Suprapubic skin (tissue), 3 donors: ENCODE measurements at regions not wholly inside any gene's neighbourhood (a gene's known extent, or its start where the extent isn't known, plus 50 kb on each side); places are given as distances from the start of the nearest gene placed in this dataset.

Experiments
- EP300 ChIP-seq: sonication (generic); formaldehyde crosslinking; IDR thresholded peaks from one replicate; pipeline ENCODE4 v1.6.1; 2017; ENCODE audit warnings: antibody characterized with exemption
- POLR2A ChIP-seq, 2 donors: fragments of 450-650 bp; IDR thresholded peaks; one replicate each; pipeline ENCODE4 v1.6.1; 2017; ENCODE audit warnings: antibody characterized with exemption in 2 of 2, mild to moderate bottlenecking in 2 of 2, moderate library complexity in 2 of 2
- TF ChIP-seq, protein P1 (sequence below), 2 donors: fragments of 200-600 bp in 1 of 2; fragments of 450-650 bp in 1 of 2; sonication (generic) in 1 of 2; IDR thresholded peaks; one replicate each; pipeline ENCODE4 v1.5.1; 2016 to 2019; ENCODE audit warnings: antibody characterized with exemption in 2 of 2, mild to moderate bottlenecking in 1 of 2, moderate library complexity in 1 of 2

DNA sequence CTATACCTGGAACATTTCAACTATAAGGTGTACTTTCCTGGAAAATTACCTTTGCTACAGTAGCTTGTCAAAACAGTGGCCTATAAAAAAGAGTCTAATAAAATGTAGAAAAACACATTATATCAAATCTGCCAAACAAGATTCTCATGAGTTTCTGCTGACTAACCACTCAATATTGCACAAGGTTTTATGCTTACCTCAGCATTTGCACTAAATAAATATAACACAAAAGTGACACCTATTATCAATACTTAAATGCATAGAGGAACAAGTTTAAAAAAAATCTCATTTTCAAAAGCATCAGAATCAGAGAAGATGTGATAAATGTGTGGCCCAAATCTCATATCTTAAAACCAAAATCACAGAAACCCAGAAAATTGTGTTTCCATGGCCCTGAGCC is 281.4 kb downstream of the RSL24D1 start:
- TF ChIP-seq POLR2A (IDR thresholded peaks at IDR 0.05) (no peak), EP300 (no peak)
- TF ChIP-seq, protein P1, sequence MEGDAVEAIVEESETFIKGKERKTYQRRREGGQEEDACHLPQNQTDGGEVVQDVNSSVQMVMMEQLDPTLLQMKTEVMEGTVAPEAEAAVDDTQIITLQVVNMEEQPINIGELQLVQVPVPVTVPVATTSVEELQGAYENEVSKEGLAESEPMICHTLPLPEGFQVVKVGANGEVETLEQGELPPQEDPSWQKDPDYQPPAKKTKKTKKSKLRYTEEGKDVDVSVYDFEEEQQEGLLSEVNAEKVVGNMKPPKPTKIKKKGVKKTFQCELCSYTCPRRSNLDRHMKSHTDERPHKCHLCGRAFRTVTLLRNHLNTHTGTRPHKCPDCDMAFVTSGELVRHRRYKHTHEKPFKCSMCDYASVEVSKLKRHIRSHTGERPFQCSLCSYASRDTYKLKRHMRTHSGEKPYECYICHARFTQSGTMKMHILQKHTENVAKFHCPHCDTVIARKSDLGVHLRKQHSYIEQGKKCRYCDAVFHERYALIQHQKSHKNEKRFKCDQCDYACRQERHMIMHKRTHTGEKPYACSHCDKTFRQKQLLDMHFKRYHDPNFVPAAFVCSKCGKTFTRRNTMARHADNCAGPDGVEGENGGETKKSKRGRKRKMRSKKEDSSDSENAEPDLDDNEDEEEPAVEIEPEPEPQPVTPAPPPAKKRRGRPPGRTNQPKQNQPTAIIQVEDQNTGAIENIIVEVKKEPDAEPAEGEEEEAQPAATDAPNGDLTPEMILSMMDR (IDR thresholded peaks at IDR 0.05) = no peak
